ENCODE measurements at regions not wholly inside any gene's neighbourhood (a gene's known extent, or its start where the extent isn't known, plus 50 kb on each side); places are given as distances from the start of the nearest gene placed in this dataset.

- DNase-seq, result no peak
Observed at GRCh38 chr1:95435611-95436010, 201.6 kb downstream of the RWDD3 start.

DNA sequence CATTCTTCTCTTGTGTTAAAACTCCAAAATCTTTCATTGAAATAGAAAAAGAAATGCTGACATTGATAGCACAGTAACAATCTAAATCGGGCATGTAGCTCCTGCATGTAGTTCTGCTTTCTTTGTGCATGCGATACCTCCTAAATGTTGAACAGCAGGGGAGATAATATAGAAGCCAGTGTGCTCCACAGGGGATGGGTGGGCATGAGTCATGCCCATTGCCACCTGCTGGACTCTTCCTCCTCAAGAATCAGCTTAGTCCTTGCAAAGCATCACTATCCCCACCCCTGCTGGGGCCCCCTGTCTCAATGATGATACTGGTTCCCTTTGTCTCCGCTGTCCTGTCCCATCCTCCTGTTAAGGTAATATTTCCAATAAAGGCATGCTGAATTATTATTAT, 203.0 kb downstream of the RWDD3 start:
- DNase-seq, result no peak

DNA sequence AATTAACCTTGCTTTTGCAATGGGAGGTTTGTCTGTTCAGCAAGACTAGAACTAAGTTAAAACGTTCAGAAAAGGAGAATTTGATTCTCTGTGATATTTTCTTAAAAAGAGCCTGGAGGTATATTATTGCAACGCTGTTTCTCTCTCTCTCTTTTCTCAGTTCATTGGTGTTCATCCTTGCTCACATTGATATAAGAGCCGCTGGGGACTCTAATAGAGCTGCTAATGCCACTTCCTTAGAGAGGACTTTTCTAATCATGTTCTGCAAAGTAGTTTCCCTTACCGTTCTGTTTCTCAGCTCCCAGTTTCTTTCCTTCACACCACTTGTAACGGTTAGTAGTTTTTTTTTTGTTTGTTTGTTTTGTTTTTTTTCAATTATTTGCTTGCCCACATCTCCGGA, 203.8 kb downstream of the RWDD3 start:
- DNase-seq, result no peak

GRCh38 chr1:95438218-95438948, 204.4 kb downstream of the RWDD3 start:
- no peak for DNase-seq

GRCh38 chr1:95440511-95440910, 206.5 kb downstream of the RWDD3 start:
- no peak for DNase-seq

- no peak for DNase-seq
Observed at GRCh38 chr1:95449516-95449915, 215.5 kb downstream of the RWDD3 start.

- DNase-seq, result peak; percentile 6
Observed at GRCh38 chr1:95451054-95451453, 217.0 kb downstream of the RWDD3 start.

GRCh38 chr1:95451904-95452303, 217.9 kb downstream of the RWDD3 start:
- no peak for DNase-seq

- DNase-seq, result no peak
Observed at GRCh38 chr1:95453053-95453452, 219.0 kb downstream of the RWDD3 start.

- DNase-seq, result no peak
Observed at GRCh38 chr1:95467036-95467435, 233.0 kb downstream of the RWDD3 start.

GRCh38 chr1:95475686-95476457, 241.9 kb downstream of the RWDD3 start:
- DNase-seq, result no peak

GRCh38 chr1:95496307-95496706, 262.3 kb downstream of the RWDD3 start:
- DNase-seq, result no peak

- DNase-seq, result no peak
Observed at GRCh38 chr1:95496773-95497172, 262.8 kb downstream of the RWDD3 start.

GRCh38 chr1:95497566-95497965, 263.6 kb downstream of the RWDD3 start:
- no peak for DNase-seq

DNA sequence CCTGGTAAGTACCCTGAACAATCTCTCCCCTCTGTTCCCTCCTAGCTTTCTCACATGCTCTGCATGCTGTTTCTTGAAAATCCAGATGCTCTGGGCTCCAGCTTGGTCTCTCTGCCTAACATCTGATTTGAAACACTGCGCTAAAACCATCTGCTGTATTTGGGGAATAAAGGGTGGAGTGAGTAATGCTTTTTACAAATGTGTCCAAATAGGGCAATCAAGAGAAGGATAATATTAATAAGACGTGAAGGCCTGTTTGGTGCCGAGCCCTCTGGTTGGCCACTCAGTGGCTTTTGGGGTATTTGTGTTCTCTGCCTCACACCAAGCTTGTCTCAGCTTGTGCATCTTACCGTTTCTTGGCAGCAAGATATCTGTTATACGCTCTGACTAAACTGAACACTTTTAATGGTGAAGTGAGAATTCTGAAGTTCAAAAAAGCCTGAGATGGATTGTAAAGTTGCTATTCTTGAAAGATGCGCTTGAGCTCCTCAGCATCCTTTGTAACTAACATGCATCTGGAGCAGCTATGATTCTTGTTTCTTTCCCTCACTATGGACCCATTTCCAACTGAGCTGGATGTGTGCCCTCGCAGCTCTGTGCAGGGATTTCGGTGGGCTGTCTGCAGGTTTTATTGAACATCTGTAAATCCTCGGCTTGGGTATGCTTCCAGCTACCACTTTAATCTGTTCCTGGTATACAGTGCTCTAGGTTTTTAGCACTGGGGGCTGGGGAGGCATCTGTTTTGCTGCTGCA, 269.4 kb downstream of the RWDD3 start:
- no peak for DNase-seq

GRCh38 chr1:95504321-95504720, 270.3 kb downstream of the RWDD3 start:
- no peak for DNase-seq

DNA sequence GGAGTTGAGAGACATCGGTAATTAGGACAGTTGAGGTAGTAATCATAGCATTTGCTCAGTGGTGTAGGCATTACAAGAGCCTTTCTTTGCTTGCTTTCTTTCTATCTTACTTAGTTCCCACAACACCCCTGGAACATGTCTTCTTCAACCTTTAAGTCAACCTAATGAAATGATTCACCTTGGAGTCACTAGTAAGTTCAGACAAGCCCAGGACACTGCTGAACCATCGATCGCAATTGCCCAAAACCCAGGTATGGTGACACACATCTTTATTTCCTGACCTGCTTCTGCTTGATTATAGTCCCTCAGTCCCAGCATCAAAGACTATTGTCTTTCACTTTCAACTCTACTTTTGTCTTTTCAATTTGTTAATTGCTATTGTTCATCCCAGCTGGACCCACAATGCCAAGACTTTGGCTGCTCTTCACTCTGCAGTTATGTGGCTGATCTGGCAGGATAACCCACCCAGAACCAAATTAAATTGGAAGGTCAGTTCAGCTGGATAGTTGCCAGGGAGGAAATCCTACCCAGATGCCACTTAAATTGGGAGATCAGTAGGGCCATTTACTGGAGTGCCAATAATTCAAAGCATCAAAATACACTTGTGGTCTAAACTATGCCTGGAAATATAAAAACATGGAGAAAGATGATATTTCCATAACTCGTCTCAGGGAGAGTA, 272.9 kb downstream of the RWDD3 start:
- DNase-seq, result no peak

DNA sequence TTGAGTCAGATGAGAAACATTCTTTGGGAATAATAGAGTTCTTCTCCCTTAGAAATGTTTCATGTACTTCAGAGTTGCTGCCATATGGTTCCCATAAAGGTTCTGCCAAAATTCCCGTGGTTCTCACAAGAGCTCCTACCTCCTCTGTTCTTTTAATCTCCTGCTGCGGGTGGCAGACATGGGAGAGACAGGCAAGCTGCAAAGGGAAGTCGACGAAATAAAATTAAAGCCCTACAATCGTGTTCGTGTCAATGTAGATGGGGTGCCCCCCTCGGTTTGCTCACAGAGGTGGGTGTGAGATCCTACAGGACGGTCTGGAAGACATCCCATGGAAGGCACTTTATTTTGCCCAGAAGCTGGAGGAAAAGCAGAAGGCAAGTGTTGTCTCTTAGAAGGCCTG, 276.0 kb downstream of the RWDD3 start:
- no peak for DNase-seq

- no peak for DNase-seq
Observed at GRCh38 chr1:95512925-95513324, 278.9 kb downstream of the RWDD3 start.

- DNase-seq, result no peak
Observed at GRCh38 chr1:95517506-95517905, 283.5 kb downstream of the RWDD3 start.

GRCh38 chr1:95518310-95518709, 284.3 kb downstream of the RWDD3 start:
- no peak for DNase-seq

DNA sequence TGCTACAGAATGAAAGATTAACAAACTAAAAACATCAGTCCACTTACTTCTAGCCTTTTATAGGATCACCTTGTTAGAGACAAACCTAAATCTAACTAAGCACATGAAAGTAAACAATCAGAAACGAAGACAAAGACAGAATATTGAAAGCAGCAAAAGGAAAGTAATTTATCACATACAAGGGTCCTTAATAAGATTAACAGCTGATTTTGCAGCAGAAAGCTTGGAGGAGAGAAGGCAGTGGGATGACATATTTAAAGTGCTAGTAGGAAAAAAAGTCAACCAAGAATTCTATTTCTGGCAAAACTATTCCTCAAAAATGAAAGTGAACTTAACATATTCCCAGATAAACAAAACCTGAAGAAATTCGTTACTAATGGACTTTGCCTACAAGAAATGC, 286.4 kb downstream of the RWDD3 start:
- no peak for DNase-seq

GRCh38 chr1:95532335-95532734, 298.3 kb downstream of the RWDD3 start:
- no peak for DNase-seq

Measured in hematopoietic multipotent progenitor cell treated with erythropoietin and hydrocortisone succinate and interleukin-3 and kit ligand, for 8 days (in vitro differentiated cells).